ENCODE measurements at regions not wholly inside any gene's neighbourhood (a gene's known extent, or its start where the extent isn't known, plus 50 kb on each side); places are given as distances from the start of the nearest gene placed in this dataset.
A peak's percentile ranks its signal among the peaks of the same experiment; 100 is the strongest.

- Mint-ChIP-seq H3K27me3 (ENCODE audit: insufficient read depth) (no peaks in the 10 kb centered on the region), H3K27ac (no peak overlapping the region), H3K36me3 (ENCODE audit: low read depth) (no peaks in the 10 kb centered on the region), H3K4me1 (peaks cover 36% of the 10 kb centered on the region), H3K9me3 (no peaks in the 10 kb centered on the region), H3K4me3 (no peak overlapping the region)
- H3K4me1 ChIP-seq (ENCODE audit: control insufficient read depth, insufficient read depth, low read length), result peaks cover 4% of the 10 kb centered on the region
- no peak overlapping the region for H3K4me3 ChIP-seq (ENCODE audit: low read length)
- DNase-seq, result no peak
- WGBS, 2 experiments (ENCODE audit: insufficient coverage in 1 of 2, insufficient read length in 1 of 2), result 82 to 90% methylated on average over 2 to 4 of the region's 4 CpGs
- TF ChIP-seq CTCF (conservative IDR thresholded peaks at IDR 0.05), result no peak
- no peaks in the 10 kb centered on the region for H3K36me3 ChIP-seq (ENCODE audit: control insufficient read depth, insufficient read depth, low read length)
- no peaks in the 10 kb centered on the region for H3K27me3 ChIP-seq (ENCODE audit: control insufficient read depth, insufficient read depth, low read length, poor library complexity, severe bottlenecking)
- no peaks in the 10 kb centered on the region for H3K9me3 ChIP-seq (ENCODE audit: control insufficient read depth, low read length)
- no peak overlapping the region for H3K27ac ChIP-seq (ENCODE audit: low read depth, low read length)
- no peak overlapping the region for H3K9ac ChIP-seq (ENCODE audit: extremely low read depth, low read length, poor library complexity, severe bottlenecking)
Measured at GRCh38 chr13:44153496-44153895, 220.1 kb upstream of the SERP2 start.

GRCh38 chr13:44155422-44156293 is 218.0 kb upstream of the SERP2 start:
- 48 to 73% methylated on average over 8 to 14 of the region's 14 CpGs for WGBS, 2 experiments (ENCODE audit: insufficient coverage in 1 of 2, insufficient read length in 1 of 2)
- no peak overlapping the region for H3K4me3 ChIP-seq (ENCODE audit: low read length)
- DNase-seq, result peak; percentile 69

GRCh38 chr13:44156294-44156658 is 217.3 kb upstream of the SERP2 start:
- Mint-ChIP-seq H3K36me3 (ENCODE audit: low read depth) (no peaks in the 10 kb centered on the region), H3K4me1 (peaks cover 36% of the 10 kb centered on the region), H3K27ac (no peak overlapping the region), H3K9me3 (no peaks in the 10 kb centered on the region), H3K4me3 (no peak overlapping the region), H3K27me3 (ENCODE audit: insufficient read depth) (peaks cover 2% of the 10 kb centered on the region)
- no peak overlapping the region for H3K4me3 ChIP-seq (ENCODE audit: low read length)
- TF ChIP-seq CTCF (conservative IDR thresholded peaks at IDR 0.05), result no peak
- 87 to 93% methylated on average over 4 of the region's 4 CpGs for WGBS, 2 experiments (ENCODE audit: insufficient coverage in 1 of 2, insufficient read length in 1 of 2)
- no peak for DNase-seq
- no peak overlapping the region for H3K9ac ChIP-seq (ENCODE audit: extremely low read depth, low read length, poor library complexity, severe bottlenecking)
- no peaks in the 10 kb centered on the region for H3K9me3 ChIP-seq (ENCODE audit: control insufficient read depth, low read length)
- H3K27ac ChIP-seq (ENCODE audit: low read depth, low read length), result no peak overlapping the region
- H3K36me3 ChIP-seq (ENCODE audit: control insufficient read depth, insufficient read depth, low read length), result no peaks in the 10 kb centered on the region
- no peaks in the 10 kb centered on the region for H3K4me1 ChIP-seq (ENCODE audit: control insufficient read depth, insufficient read depth, low read length)
- H3K27me3 ChIP-seq (ENCODE audit: control insufficient read depth, insufficient read depth, low read length, poor library complexity, severe bottlenecking), result no peaks in the 10 kb centered on the region

More at GRCh38 chr13:44155422-44156293, 218.0 kb upstream of the SERP2 start:
- no peaks in the 10 kb centered on the region for H3K4me1 ChIP-seq (ENCODE audit: control insufficient read depth, insufficient read depth, low read length)
- no peaks in the 10 kb centered on the region for H3K36me3 Mint-ChIP-seq (ENCODE audit: low read depth)
- peaks cover 36% of the 10 kb centered on the region for H3K4me1 Mint-ChIP-seq
- no peaks in the 10 kb centered on the region for H3K36me3 ChIP-seq (ENCODE audit: control insufficient read depth, insufficient read depth, low read length)
- H3K27ac Mint-ChIP-seq, result no peak overlapping the region
- H3K9me3 ChIP-seq (ENCODE audit: control insufficient read depth, low read length), result no peaks in the 10 kb centered on the region
- TF ChIP-seq CTCF (conservative IDR thresholded peaks at IDR 0.05), result no peak
- peaks cover 2% of the 10 kb centered on the region for H3K27me3 Mint-ChIP-seq (ENCODE audit: insufficient read depth)
- H3K27me3 ChIP-seq (ENCODE audit: control insufficient read depth, insufficient read depth, low read length, poor library complexity, severe bottlenecking), result no peaks in the 10 kb centered on the region
- H3K9ac ChIP-seq (ENCODE audit: extremely low read depth, low read length, poor library complexity, severe bottlenecking), result no peak overlapping the region
- H3K27ac ChIP-seq (ENCODE audit: low read depth, low read length), result no peak overlapping the region
- H3K9me3 Mint-ChIP-seq, result no peaks in the 10 kb centered on the region
- H3K4me3 Mint-ChIP-seq, result no peak overlapping the region

All from endodermal cell (in vitro differentiated cells).